Spinal cord (tissue), 9 donors: ENCODE measurements at regions not wholly inside any gene's neighbourhood (a gene's known extent, or its start where the extent isn't known, plus 50 kb on each side); places are given as distances from the start of the nearest gene placed in this dataset.

Experiments used
- DNase-seq, 6 donors: peaks; one replicate each; pipeline versions ENCODE4 v3.0.0 to v3.0.0-alpha.2; 2013 to 2015; ENCODE audit warnings: low spot score in 6 of 6, low read depth in 4 of 6
- H3K27ac ChIP-seq: one replicate; pipeline ENCODE4 v1.5.1; 2013; ENCODE audit warnings: low read depth, low read length, control low read depth
- H3K27me3 ChIP-seq: one replicate; pipeline ENCODE4 v1.6.1; 2013; ENCODE audit warnings: low read length; ENCODE audit not compliant: control insufficient read depth, insufficient read depth
- H3K36me3 ChIP-seq: one replicate; pipeline ENCODE4 v1.6.1; 2013; ENCODE audit warnings: low read length; ENCODE audit not compliant: control insufficient read depth, insufficient read depth
- H3K4me1 ChIP-seq: one replicate; pipeline ENCODE4 v1.6.1; 2013; ENCODE audit warnings: low read length; ENCODE audit not compliant: control insufficient read depth, insufficient read depth
- H3K4me3 ChIP-seq: one replicate; pipeline ENCODE4 v1.5.1; 2013; ENCODE audit warnings: low read depth, low read length, control low read depth
- H3K9me3 ChIP-seq: one replicate; pipeline ENCODE4 v1.6.1; 2013; ENCODE audit warnings: low read length; ENCODE audit not compliant: control insufficient read depth, insufficient read depth
- WGBS: methylation state at CpG from one replicate; pipeline ENCODE4 v1.1.5; 2013; ENCODE audit warnings: missing lambda C conversion rate; ENCODE audit not compliant: insufficient coverage; 5-methylcytosine and 5-hydroxymethylcytosine counted together
- donor health status: healthy.

- DNase-seq, result no peak
- H3K27me3 ChIP-seq, result no peaks in the 10 kb centered on the region
- WGBS, result no CpG with 5 or more reads among the region's 4 CpGs
- H3K9me3 ChIP-seq, result no peaks in the 10 kb centered on the region
- no peaks in the 10 kb centered on the region for H3K36me3 ChIP-seq
- no peak overlapping the region for H3K4me3 ChIP-seq
- H3K4me1 ChIP-seq, result no peaks in the 10 kb centered on the region
- no peak overlapping the region for H3K27ac ChIP-seq
Measured at GRCh38 chr5:21184581-21184980, 1196.6 kb upstream of the CDH18 start.

DNA sequence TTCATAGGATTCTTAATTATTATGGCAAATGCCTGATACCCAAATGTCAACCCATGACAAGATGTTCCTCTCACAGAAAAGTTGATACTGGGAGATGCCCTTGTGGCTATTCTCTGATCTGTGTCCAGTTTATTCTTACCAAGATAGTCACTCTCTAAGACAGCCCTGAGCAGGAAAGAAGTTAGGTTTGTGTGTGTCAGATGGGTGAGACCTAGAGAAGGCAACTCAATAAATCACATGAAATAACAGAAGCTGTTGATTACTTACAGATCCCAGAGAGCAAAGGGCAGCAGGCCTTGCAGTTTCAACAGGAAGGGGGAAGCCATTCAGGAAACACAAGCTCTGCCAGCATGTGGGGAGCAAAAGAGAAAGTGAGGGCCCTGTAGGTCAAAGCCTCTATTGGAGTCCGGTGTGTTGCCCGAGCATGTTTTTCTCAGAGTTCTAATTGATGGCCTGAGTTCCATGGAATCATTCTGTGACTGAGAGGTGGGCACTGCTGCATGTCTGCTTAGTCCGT lies 1193.7 kb upstream of the CDH18 start:
- H3K9me3 ChIP-seq, result no peaks in the 10 kb centered on the region
- no peaks in the 10 kb centered on the region for H3K27me3 ChIP-seq
- H3K4me3 ChIP-seq, result no peak overlapping the region
- DNase-seq, result no peak
- no peaks in the 10 kb centered on the region for H3K36me3 ChIP-seq
- H3K27ac ChIP-seq, result no peak overlapping the region
- no peaks in the 10 kb centered on the region for H3K4me1 ChIP-seq
- 87% methylated on average over 3 of the region's 3 CpGs for WGBS

GRCh38 chr5:21173526-21173925 lies 1185.5 kb upstream of the CDH18 start:
- Histone ChIP-seq H3K4me3 (no peak overlapping the region), H3K27ac (no peak overlapping the region), H3K36me3 (no peaks in the 10 kb centered on the region), H3K4me1 (no peaks in the 10 kb centered on the region), H3K27me3 (no peaks in the 10 kb centered on the region), H3K9me3 (no peaks in the 10 kb centered on the region)
- DNase-seq, result no peak
- WGBS, result no CpG with 5 or more reads among the region's 2 CpGs

DNA sequence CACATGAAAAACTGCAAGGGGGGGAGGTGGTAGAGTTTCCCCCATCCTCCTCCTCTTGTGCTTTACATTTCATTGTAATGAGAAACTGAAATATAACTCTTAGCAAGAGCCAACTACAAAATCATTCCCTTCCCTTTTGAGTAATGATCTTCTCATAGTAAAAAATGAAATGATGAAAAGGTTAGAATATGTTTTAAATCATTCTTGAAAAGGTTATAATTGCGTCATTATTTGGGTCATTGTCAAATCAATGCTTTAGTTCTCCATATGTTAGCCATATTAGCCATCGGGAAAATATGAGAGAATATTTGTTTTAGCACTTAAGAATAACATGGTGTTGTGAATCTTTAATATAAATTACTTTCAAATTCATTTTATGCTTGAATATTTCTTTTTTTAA lies 1185.0 kb upstream of the CDH18 start:
- H3K27ac ChIP-seq, result no peak overlapping the region
- no peak for DNase-seq
- no peaks in the 10 kb centered on the region for H3K9me3 ChIP-seq
- no peak overlapping the region for H3K4me3 ChIP-seq
- H3K36me3 ChIP-seq, result no peaks in the 10 kb centered on the region
- WGBS, result no CpG with 5 or more reads among the region's 2 CpGs
- no peaks in the 10 kb centered on the region for H3K4me1 ChIP-seq
- no peaks in the 10 kb centered on the region for H3K27me3 ChIP-seq

DNA sequence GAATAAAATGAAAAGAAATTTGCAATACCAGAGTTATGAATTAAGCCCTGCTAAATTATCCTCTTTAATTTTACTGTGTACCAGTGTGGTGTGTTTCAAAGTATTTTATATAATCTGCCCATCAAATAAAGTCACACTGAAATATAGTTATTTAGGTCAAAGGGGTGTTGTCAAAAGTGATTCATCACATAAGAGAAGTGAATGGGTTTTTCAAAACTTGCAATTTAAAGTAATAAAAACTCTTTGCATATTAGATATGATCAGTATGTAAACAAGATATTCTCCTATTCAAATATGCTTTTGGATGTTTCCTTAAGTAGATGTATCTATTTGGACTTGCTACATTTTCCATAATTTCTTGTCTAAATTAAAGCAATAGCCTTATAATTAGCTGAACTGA lies 1183.0 kb upstream of the CDH18 start:
- no peaks in the 10 kb centered on the region for H3K36me3 ChIP-seq
- no peak for DNase-seq
- no peaks in the 10 kb centered on the region for H3K9me3 ChIP-seq
- H3K4me3 ChIP-seq, result no peak overlapping the region
- H3K27me3 ChIP-seq, result no peaks in the 10 kb centered on the region
- no peak overlapping the region for H3K27ac ChIP-seq
- no peaks in the 10 kb centered on the region for H3K4me1 ChIP-seq

GRCh38 chr5:21168557-21168956 lies 1180.6 kb upstream of the CDH18 start:
- no peaks in the 10 kb centered on the region for H3K9me3 ChIP-seq
- no peak overlapping the region for H3K4me3 ChIP-seq
- no peak overlapping the region for H3K27ac ChIP-seq
- no peaks in the 10 kb centered on the region for H3K36me3 ChIP-seq
- no peaks in the 10 kb centered on the region for H3K27me3 ChIP-seq
- no peaks in the 10 kb centered on the region for H3K4me1 ChIP-seq
- WGBS, result no CpG with 5 or more reads among the region's 2 CpGs
- DNase-seq, result no peak

- no peaks in the 10 kb centered on the region for H3K4me1 ChIP-seq
- H3K27me3 ChIP-seq, result no peaks in the 10 kb centered on the region
- no peak overlapping the region for H3K4me3 ChIP-seq
- no peaks in the 10 kb centered on the region for H3K9me3 ChIP-seq
- WGBS, result 86% methylated on average over 1 of the region's 6 CpGs
- DNase-seq, result no peak
- no peak overlapping the region for H3K27ac ChIP-seq
- no peaks in the 10 kb centered on the region for H3K36me3 ChIP-seq
Measured at GRCh38 chr5:21165344-21165743, 1177.3 kb upstream of the CDH18 start.

DNA sequence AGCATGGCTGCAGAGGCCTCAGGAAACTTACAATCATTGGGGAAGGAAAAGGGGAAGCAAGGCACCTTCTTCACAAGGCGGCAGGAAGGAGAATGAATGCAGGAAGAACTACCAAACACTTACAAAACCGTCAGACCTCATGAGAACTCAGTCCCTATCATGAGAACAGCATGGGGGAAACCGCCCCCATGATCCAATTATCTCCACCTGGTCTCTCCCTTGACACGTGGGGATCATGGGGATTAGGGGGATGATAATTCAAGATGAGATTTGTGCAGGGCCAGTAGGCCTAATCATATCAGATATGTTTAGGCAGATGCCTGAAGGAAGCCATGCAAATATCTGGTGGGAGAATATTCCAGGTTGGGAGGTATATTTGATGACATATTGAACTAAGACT lies 1176.4 kb upstream of the CDH18 start:
- Histone ChIP-seq H3K27ac (no peak overlapping the region), H3K4me1 (no peaks in the 10 kb centered on the region), H3K4me3 (no peak overlapping the region), H3K36me3 (no peaks in the 10 kb centered on the region), H3K9me3 (no peaks in the 10 kb centered on the region), H3K27me3 (no peaks in the 10 kb centered on the region)
- DNase-seq, result no peak
- WGBS, result no CpG with 5 or more reads among the region's 4 CpGs

GRCh38 chr5:21159510-21160059 lies 1171.6 kb upstream of the CDH18 start:
- Histone ChIP-seq H3K27ac (no peak overlapping the region), H3K4me1 (no peaks in the 10 kb centered on the region), H3K4me3 (no peak overlapping the region), H3K36me3 (no peaks in the 10 kb centered on the region), H3K9me3 (no peaks in the 10 kb centered on the region), H3K27me3 (no peaks in the 10 kb centered on the region)
- WGBS, result 100% methylated on average over 3 of the region's 3 CpGs
- no peak for DNase-seq

DNA sequence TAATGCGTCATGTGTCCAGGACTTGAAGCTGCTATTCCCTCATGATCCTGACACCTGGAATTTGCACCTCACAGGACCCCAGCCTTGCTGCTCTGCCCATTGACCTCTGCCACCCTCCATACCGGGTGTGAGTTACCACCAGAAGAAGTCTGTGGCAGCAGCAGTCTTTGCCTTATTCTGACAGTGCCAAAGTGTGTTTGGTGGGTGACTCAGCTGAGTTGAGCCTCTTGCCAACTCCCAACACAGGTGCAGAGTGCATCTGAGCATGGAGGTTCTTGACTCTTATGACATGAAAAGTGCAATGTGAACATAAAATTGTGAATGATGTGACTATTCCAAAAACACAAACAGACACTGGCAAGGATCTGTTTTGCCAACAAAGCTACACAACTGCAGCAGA lies 1166.5 kb upstream of the CDH18 start:
- Histone ChIP-seq H3K27ac (no peak overlapping the region), H3K4me1 (no peaks in the 10 kb centered on the region), H3K9me3 (no peaks in the 10 kb centered on the region), H3K36me3 (no peaks in the 10 kb centered on the region), H3K4me3 (no peak overlapping the region), H3K27me3 (no peaks in the 10 kb centered on the region)
- WGBS, result no CpG with 5 or more reads among the region's 2 CpGs
- DNase-seq, result no peak
